Aorta (tissue), 5 donors: ENCODE measurements at regions not wholly inside any gene's neighbourhood (a gene's known extent, or its start where the extent isn't known, plus 50 kb on each side); places are given as distances from the start of the nearest gene placed in this dataset.

Experiments used
- ATAC-seq: fragments of 200-7000 bp; cut with Tn5 transposase; one replicate; pipeline ENCODE4 v1.9.1; 2022; ENCODE audit warnings: moderate library complexity; ENCODE audit not compliant: low FRiP score
- DNase-seq, 2 donors: peaks; one replicate each; pipeline ENCODE4 v3.0.0-alpha.2; 2020
- H3K27ac ChIP-seq, 2 donors: one replicate each; pipeline ENCODE4 v1.5.1; 2013; ENCODE audit warnings: low read length in 2 of 2, mild to moderate bottlenecking in 2 of 2, moderate library complexity in 2 of 2, control low read depth in 1 of 2, inconsistent platforms in 1 of 2, low read depth in 1 of 2
- H3K27me3 ChIP-seq, 2 donors: one replicate each; pipeline ENCODE4 v1.6.1; 2013; ENCODE audit warnings: control low read depth in 1 of 2, low read length in 1 of 2, mild to moderate bottlenecking in 1 of 2, moderate library complexity in 1 of 2; ENCODE audit not compliant: insufficient read depth in 2 of 2, control insufficient read depth in 1 of 2
- H3K36me3 ChIP-seq, 2 donors: one replicate each; pipeline ENCODE4 v1.6.1; 2013; ENCODE audit warnings: control low read depth in 1 of 2, low read length in 1 of 2, mild to moderate bottlenecking in 1 of 2; ENCODE audit not compliant: insufficient read depth in 2 of 2, control insufficient read depth in 1 of 2
- H3K4me1 ChIP-seq, 2 donors: one replicate each; pipeline ENCODE4 v1.6.1; 2013; ENCODE audit warnings: low read length in 2 of 2, control low read depth in 1 of 2, mild to moderate bottlenecking in 1 of 2, moderate library complexity in 1 of 2; ENCODE audit not compliant: insufficient read depth in 2 of 2, control insufficient read depth in 1 of 2
- H3K4me3 ChIP-seq, 2 donors: one replicate each; pipeline ENCODE4 v1.5.1; 2013; ENCODE audit warnings: low read length in 2 of 2, control low read depth in 1 of 2, mild to moderate bottlenecking in 1 of 2
- H3K9me3 ChIP-seq: one replicate; pipeline ENCODE4 v1.6.1; 2013; ENCODE audit warnings: mild to moderate bottlenecking, low read length; ENCODE audit not compliant: control insufficient read depth
- WGBS, 2 donors: extraction: QIAGEN DNeasy Blood & Tissue Kit; methylation state at CpG; one replicate each; pipeline ENCODE4 v1.1.7; 2013; 5-methylcytosine and 5-hydroxymethylcytosine counted together
- intact Hi-C, 2 donors: fragments of 100-400 bp; cut with DNase I; formaldehyde crosslinking; loops; one replicate each; pipeline versions ENCODE4 v1.14.2 to v1.15.0; 2022
- donor health status: healthy with polysubstance abuse.
- donor health status: Bipolar disorder and iron deficiency.
- donor health status: DM: no; HTN: no; CAD: no.
- donor health status: DM: no; HTN: no; CAD: no.
- donor health status: DM: yes; HTN: yes; CAD: no.

GRCh38 chr4:65954416-65954815 lies 284.1 kb upstream of the EPHA5 start:
- intact Hi-C loops = no loop called here
- H3K9me3 ChIP-seq = no peaks in the 10 kb centered on the region
- no peaks in the 10 kb centered on the region for H3K4me1 ChIP-seq
- no peak overlapping the region for H3K4me3 ChIP-seq
- no peaks in the 10 kb centered on the region for H3K27me3 ChIP-seq
- no peaks in the 10 kb centered on the region for H3K36me3 ChIP-seq
- ATAC-seq (no peak), DNase-seq (no peak)
- WGBS, 2 donors = 86 to 88% methylated on average over 1 of the region's 1 CpG
- no peak overlapping the region for H3K27ac ChIP-seq

GRCh38 chr4:65951177-65951576 lies 280.9 kb upstream of the EPHA5 start:
- DNase-seq (no peak), ATAC-seq (no peak)
- no peak overlapping the region for H3K4me3 ChIP-seq
- 68 to 84% methylated on average over 1 of the region's 1 CpG for WGBS, 2 donors
- no peak overlapping the region for H3K27ac ChIP-seq
- H3K36me3 ChIP-seq = no peaks in the 10 kb centered on the region
- H3K9me3 ChIP-seq = no peaks in the 10 kb centered on the region
- no peaks in the 10 kb centered on the region for H3K4me1 ChIP-seq
- intact Hi-C loops = no loop called here
- H3K27me3 ChIP-seq = no peaks in the 10 kb centered on the region

- intact Hi-C loops = no loop called here
Measured at GRCh38 chr4:65943076-65943475, 272.8 kb upstream of the EPHA5 start.

GRCh38 chr4:65924843-65925242 lies 254.6 kb upstream of the EPHA5 start:
- ATAC-seq = no peak
- DNase-seq = no peak
- intact Hi-C loops = no loop called here
- Histone ChIP-seq H3K4me1 (no peaks in the 10 kb centered on the region), H3K4me3 (no peak overlapping the region), H3K36me3 (no peaks in the 10 kb centered on the region), H3K9me3 (no peaks in the 10 kb centered on the region), H3K27ac (no peak overlapping the region), H3K27me3 (no peaks in the 10 kb centered on the region)
- WGBS, 2 donors = 58% methylated on average over 4 of the region's 4 CpGs

More at GRCh38 chr4:65943076-65943475, 272.8 kb upstream of the EPHA5 start:
- H3K4me3 ChIP-seq = no peak overlapping the region
- no peak for ATAC-seq
- H3K9me3 ChIP-seq = no peaks in the 10 kb centered on the region
- 18 to 24% methylated on average over 2 of the region's 2 CpGs for WGBS, 2 donors
- no peak for DNase-seq
- H3K27me3 ChIP-seq = no peaks in the 10 kb centered on the region
- no peaks in the 10 kb centered on the region for H3K4me1 ChIP-seq
- H3K27ac ChIP-seq = no peak overlapping the region
- no peaks in the 10 kb centered on the region for H3K36me3 ChIP-seq

- no peaks in the 10 kb centered on the region for H3K36me3 ChIP-seq
- H3K27me3 ChIP-seq = no peaks in the 10 kb centered on the region
- no peak for DNase-seq
- H3K4me3 ChIP-seq = no peak overlapping the region
- WGBS, 2 donors = 0 to 22% methylated on average over 1 of the region's 1 CpG
- H3K4me1 ChIP-seq = no peaks in the 10 kb centered on the region
- no peak for ATAC-seq
- intact Hi-C loops = no loop called here
- H3K27ac ChIP-seq = no peak overlapping the region
- no peaks in the 10 kb centered on the region for H3K9me3 ChIP-seq
Measured at GRCh38 chr4:65923616-65924015, 253.3 kb upstream of the EPHA5 start.

GRCh38 chr4:65921180-65921579 lies 250.9 kb upstream of the EPHA5 start:
- DNase-seq = no peak
- Histone ChIP-seq H3K4me3 (no peak overlapping the region), H3K27ac (no peak overlapping the region), H3K27me3 (no peaks in the 10 kb centered on the region), H3K4me1 (no peaks in the 10 kb centered on the region), H3K36me3 (no peaks in the 10 kb centered on the region), H3K9me3 (no peaks in the 10 kb centered on the region)
- WGBS, 2 donors = 84% methylated on average over 10 of the region's 10 CpGs
- no peak for ATAC-seq
- intact Hi-C loops = no loop called here

- intact Hi-C loops = no loop called here
- Histone ChIP-seq H3K36me3 (no peaks in the 10 kb centered on the region), H3K4me3 (no peak overlapping the region), H3K9me3 (no peaks in the 10 kb centered on the region), H3K27me3 (no peaks in the 10 kb centered on the region), H3K27ac (no peak overlapping the region), H3K4me1 (no peaks in the 10 kb centered on the region)
- DNase-seq (no peak), ATAC-seq (no peak)
Measured at GRCh38 chr4:65918872-65919271, 248.6 kb upstream of the EPHA5 start.

- WGBS, 2 donors = 0 to 12% methylated on average over 1 of the region's 1 CpG
- Histone ChIP-seq H3K4me3 (no peak overlapping the region), H3K4me1 (no peaks in the 10 kb centered on the region), H3K27ac (no peak overlapping the region), H3K36me3 (no peaks in the 10 kb centered on the region), H3K9me3 (no peaks in the 10 kb centered on the region), H3K27me3 (no peaks in the 10 kb centered on the region)
- ATAC-seq (no peak), DNase-seq (no peak)
- intact Hi-C loops = no loop called here
Measured at GRCh38 chr4:65918212-65918611, 247.9 kb upstream of the EPHA5 start.

- Histone ChIP-seq H3K36me3 (no peaks in the 10 kb centered on the region), H3K4me1 (no peaks in the 10 kb centered on the region), H3K27me3 (no peaks in the 10 kb centered on the region), H3K4me3 (no peak overlapping the region), H3K9me3 (no peaks in the 10 kb centered on the region), H3K27ac (no peak overlapping the region)
- intact Hi-C loops = no loop called here
- WGBS, 2 donors = 43 to 44% methylated on average over 2 of the region's 2 CpGs
- ATAC-seq (no peak), DNase-seq (no peak)
Measured at GRCh38 chr4:65917486-65917885, 247.2 kb upstream of the EPHA5 start.
